ENCODE measurements at regions not wholly inside any gene's neighbourhood (a gene's known extent, or its start where the extent isn't known, plus 50 kb on each side); places are given as distances from the start of the nearest gene placed in this dataset.

- Mint-ChIP-seq H3K4me3 (no peak overlapping the region), H3K27ac (no peak overlapping the region), H3K36me3 (ENCODE audit: low read depth) (no peaks in the 10 kb centered on the region), H3K4me1 (ENCODE audit: low read depth) (no peaks in the 10 kb centered on the region), H3K9me3 (no peaks in the 10 kb centered on the region), H3K27me3 (ENCODE audit: low read depth) (no peaks in the 10 kb centered on the region)
- DNase-seq (ENCODE audit: low spot score), result no peak
These were observed 113.5 kb upstream of the WWC1 start for GRCh38 chr5:168177831-168178450.

GRCh38 chr5:168179192-168179593 is 112.3 kb upstream of the WWC1 start:
- Mint-ChIP-seq H3K9me3 (no peaks in the 10 kb centered on the region), H3K27me3 (ENCODE audit: low read depth) (no peaks in the 10 kb centered on the region), H3K4me3 (no peak overlapping the region), H3K36me3 (ENCODE audit: low read depth) (no peaks in the 10 kb centered on the region), H3K4me1 (ENCODE audit: low read depth) (no peaks in the 10 kb centered on the region), H3K27ac (no peak overlapping the region)
- DNase-seq (ENCODE audit: low spot score), result no peak

- Mint-ChIP-seq H3K36me3 (ENCODE audit: low read depth) (no peaks in the 10 kb centered on the region), H3K27me3 (ENCODE audit: low read depth) (no peaks in the 10 kb centered on the region), H3K4me1 (ENCODE audit: low read depth) (no peaks in the 10 kb centered on the region), H3K4me3 (no peak overlapping the region), H3K9me3 (no peaks in the 10 kb centered on the region), H3K27ac (no peak overlapping the region)
- DNase-seq (ENCODE audit: low spot score), result no peak
These were observed 109.2 kb upstream of the WWC1 start for GRCh38 chr5:168182269-168182668.

- Mint-ChIP-seq H3K27ac (no peak overlapping the region), H3K4me3 (no peak overlapping the region), H3K36me3 (ENCODE audit: low read depth) (no peaks in the 10 kb centered on the region), H3K27me3 (ENCODE audit: low read depth) (no peaks in the 10 kb centered on the region), H3K9me3 (no peaks in the 10 kb centered on the region), H3K4me1 (ENCODE audit: low read depth) (no peaks in the 10 kb centered on the region)
- no peak for DNase-seq (ENCODE audit: low spot score)
These were observed 107.3 kb upstream of the WWC1 start for GRCh38 chr5:168184103-168184502.

GRCh38 chr5:168186289-168187074 is 105.0 kb upstream of the WWC1 start:
- no peak overlapping the region for H3K4me3 Mint-ChIP-seq
- no peaks in the 10 kb centered on the region for H3K9me3 Mint-ChIP-seq
- H3K27ac Mint-ChIP-seq, result no peak overlapping the region
- no peak for DNase-seq (ENCODE audit: low spot score)
- no peaks in the 10 kb centered on the region for H3K4me1 Mint-ChIP-seq (ENCODE audit: low read depth)
- no peaks in the 10 kb centered on the region for H3K27me3 Mint-ChIP-seq (ENCODE audit: low read depth)
- no peaks in the 10 kb centered on the region for H3K36me3 Mint-ChIP-seq (ENCODE audit: low read depth)

- Mint-ChIP-seq H3K27me3 (ENCODE audit: low read depth) (no peaks in the 10 kb centered on the region), H3K36me3 (ENCODE audit: low read depth) (no peaks in the 10 kb centered on the region), H3K4me1 (ENCODE audit: low read depth) (no peaks in the 10 kb centered on the region), H3K27ac (no peak overlapping the region), H3K4me3 (no peak overlapping the region), H3K9me3 (no peaks in the 10 kb centered on the region)
- no peak for DNase-seq (ENCODE audit: low spot score)
These were observed 103.8 kb upstream of the WWC1 start for GRCh38 chr5:168187614-168188013.

- DNase-seq (ENCODE audit: low spot score), result no peak
- H3K36me3 Mint-ChIP-seq (ENCODE audit: low read depth), result no peaks in the 10 kb centered on the region
- H3K27ac Mint-ChIP-seq, result no peak overlapping the region
- H3K27me3 Mint-ChIP-seq (ENCODE audit: low read depth), result no peaks in the 10 kb centered on the region
- H3K4me1 Mint-ChIP-seq (ENCODE audit: low read depth), result no peaks in the 10 kb centered on the region
- no peak overlapping the region for H3K4me3 Mint-ChIP-seq
- H3K9me3 Mint-ChIP-seq, result no peaks in the 10 kb centered on the region
These were observed 103.3 kb upstream of the WWC1 start for GRCh38 chr5:168188182-168188581.

- H3K4me1 Mint-ChIP-seq (ENCODE audit: low read depth), result peaks cover 1% of the 10 kb centered on the region
- no peaks in the 10 kb centered on the region for H3K27me3 Mint-ChIP-seq (ENCODE audit: low read depth)
- DNase-seq (ENCODE audit: low spot score), result no peak
- H3K4me3 Mint-ChIP-seq, result no peak overlapping the region
- no peak overlapping the region for H3K27ac Mint-ChIP-seq
- H3K36me3 Mint-ChIP-seq (ENCODE audit: low read depth), result no peaks in the 10 kb centered on the region
- H3K9me3 Mint-ChIP-seq, result no peaks in the 10 kb centered on the region
These were observed 99.3 kb upstream of the WWC1 start for GRCh38 chr5:168192120-168192519.

GRCh38 chr5:168193493-168194250 is 97.8 kb upstream of the WWC1 start:
- Mint-ChIP-seq H3K36me3 (ENCODE audit: low read depth) (no peaks in the 10 kb centered on the region), H3K4me3 (no peak overlapping the region), H3K27me3 (ENCODE audit: low read depth) (no peaks in the 10 kb centered on the region), H3K4me1 (ENCODE audit: low read depth) (peaks cover 1% of the 10 kb centered on the region), H3K27ac (no peak overlapping the region), H3K9me3 (no peaks in the 10 kb centered on the region)
- DNase-seq (ENCODE audit: low spot score), result no peak

GRCh38 chr5:168195110-168195509 is 96.3 kb upstream of the WWC1 start:
- Mint-ChIP-seq H3K4me3 (no peak overlapping the region), H3K36me3 (ENCODE audit: low read depth) (no peaks in the 10 kb centered on the region), H3K27me3 (ENCODE audit: low read depth) (no peaks in the 10 kb centered on the region), H3K9me3 (no peaks in the 10 kb centered on the region), H3K4me1 (ENCODE audit: low read depth) (peaks cover 1% of the 10 kb centered on the region), H3K27ac (no peak overlapping the region)
- no peak for DNase-seq (ENCODE audit: low spot score)

GRCh38 chr5:168198359-168198758 is 93.1 kb upstream of the WWC1 start:
- Mint-ChIP-seq H3K9me3 (no peaks in the 10 kb centered on the region), H3K4me3 (no peak overlapping the region), H3K27ac (no peak overlapping the region)

GRCh38 chr5:168202996-168203395 is 88.4 kb upstream of the WWC1 start:
- Mint-ChIP-seq H3K27me3 (ENCODE audit: low read depth) (peaks cover 3% of the 10 kb centered on the region), H3K9me3 (no peaks in the 10 kb centered on the region), H3K36me3 (ENCODE audit: low read depth) (no peaks in the 10 kb centered on the region), H3K4me1 (ENCODE audit: low read depth) (no peaks in the 10 kb centered on the region), H3K4me3 (no peak overlapping the region), H3K27ac (no peak overlapping the region)
- no peak for DNase-seq (ENCODE audit: low spot score)

More at GRCh38 chr5:168198359-168198758, 93.1 kb upstream of the WWC1 start:
- peaks cover 1% of the 10 kb centered on the region for H3K4me1 Mint-ChIP-seq (ENCODE audit: low read depth)
- no peaks in the 10 kb centered on the region for H3K36me3 Mint-ChIP-seq (ENCODE audit: low read depth)
- DNase-seq (ENCODE audit: low spot score), result no peak
- no peaks in the 10 kb centered on the region for H3K27me3 Mint-ChIP-seq (ENCODE audit: low read depth)

- Mint-ChIP-seq H3K27me3 (ENCODE audit: low read depth) (peaks cover 3% of the 10 kb centered on the region), H3K27ac (no peak overlapping the region), H3K4me1 (ENCODE audit: low read depth) (no peaks in the 10 kb centered on the region), H3K4me3 (no peak overlapping the region), H3K36me3 (ENCODE audit: low read depth) (no peaks in the 10 kb centered on the region), H3K9me3 (no peaks in the 10 kb centered on the region)
- DNase-seq (ENCODE audit: low spot score), result no peak
These were observed 87.3 kb upstream of the WWC1 start for GRCh38 chr5:168204165-168204564.

GRCh38 chr5:168207450-168208029 is 83.9 kb upstream of the WWC1 start:
- Mint-ChIP-seq H3K36me3 (ENCODE audit: low read depth) (no peaks in the 10 kb centered on the region), H3K27me3 (ENCODE audit: low read depth) (peaks cover 3% of the 10 kb centered on the region), H3K4me3 (no peak overlapping the region), H3K9me3 (no peaks in the 10 kb centered on the region), H3K4me1 (ENCODE audit: low read depth) (no peaks in the 10 kb centered on the region), H3K27ac (no peak overlapping the region)
- no peak for DNase-seq (ENCODE audit: low spot score)
